IPS DF 6.9 (cell line): ENCODE measurements at regions not wholly inside any gene's neighbourhood (a gene's known extent, or its start where the extent isn't known, plus 50 kb on each side); places are given as distances from the start of the nearest gene placed in this dataset.
"Not testable (repeated sequence)": the region's sequence is repeated elsewhere in the genome, so short reads cannot be mapped to it uniquely, and the experiment has no call there.

Experiments used
- DNase-seq: peaks from one replicate; pipeline ENCODE4 v3.0.0-alpha.2; 2013; ENCODE audit warnings: low read depth, low spot score
- H3K27ac ChIP-seq: one replicate; pipeline ENCODE4 v1.5.1; 2013; ENCODE audit warnings: low read length, control low read depth
- H3K27me3 ChIP-seq: 2 replicates; pipeline ENCODE4 v1.6.1; 2013; ENCODE audit warnings: mild to moderate bottlenecking, low read length; ENCODE audit not compliant: control insufficient read depth, insufficient read depth
- H3K36me3 ChIP-seq: 2 replicates; pipeline ENCODE4 v1.6.1; 2013; ENCODE audit warnings: low read length; ENCODE audit not compliant: control insufficient read depth, insufficient read depth
- H3K4me1 ChIP-seq: 2 replicates; pipeline ENCODE4 v1.6.1; 2013; ENCODE audit warnings: low read length; ENCODE audit not compliant: control insufficient read depth, insufficient read depth
- H3K4me3 ChIP-seq: 2 replicates; pipeline ENCODE4 v1.5.1; 2013; ENCODE audit warnings: mild to moderate bottlenecking, low read length
- H3K9me3 ChIP-seq: 2 replicates; pipeline ENCODE4 v1.6.1; 2013; ENCODE audit warnings: low read length, inconsistent platforms; ENCODE audit not compliant: control insufficient read depth, insufficient read depth
- WGBS: extraction: QIAGEN DNeasy Blood & Tissue Kit; methylation state at CpG from one replicate; pipeline ENCODE4 v1.1.7; 2013; ENCODE audit warnings: mixed read lengths, missing lambda C conversion rate; ENCODE audit not compliant: insufficient read length, insufficient coverage; 5-methylcytosine and 5-hydroxymethylcytosine counted together

DNA sequence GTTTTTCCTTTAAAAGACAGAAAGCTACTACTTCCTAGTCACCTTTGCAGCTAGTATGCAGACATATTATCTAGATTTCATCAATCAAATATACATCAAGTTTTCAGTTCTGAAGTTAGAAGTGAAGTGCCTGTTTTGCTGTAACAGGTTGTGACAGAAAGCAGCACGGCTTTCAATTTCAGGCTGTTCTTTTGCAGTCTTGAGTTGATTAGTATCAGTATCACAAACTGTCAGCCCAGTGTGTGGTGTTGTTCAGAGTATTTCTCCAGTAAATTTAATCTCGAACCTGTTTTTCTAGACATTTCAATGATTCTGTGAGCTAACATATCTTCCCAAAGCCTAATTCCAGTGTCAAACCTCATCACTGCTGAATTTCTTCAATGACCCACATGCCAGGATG is 1050.8 kb downstream of the DIPK2A start:
- WGBS = no CpG with 5 or more reads among the region's 2 CpGs
- Histone ChIP-seq H3K9me3 (no peaks in the 10 kb centered on the region), H3K36me3 (no peaks in the 10 kb centered on the region)

DNA sequence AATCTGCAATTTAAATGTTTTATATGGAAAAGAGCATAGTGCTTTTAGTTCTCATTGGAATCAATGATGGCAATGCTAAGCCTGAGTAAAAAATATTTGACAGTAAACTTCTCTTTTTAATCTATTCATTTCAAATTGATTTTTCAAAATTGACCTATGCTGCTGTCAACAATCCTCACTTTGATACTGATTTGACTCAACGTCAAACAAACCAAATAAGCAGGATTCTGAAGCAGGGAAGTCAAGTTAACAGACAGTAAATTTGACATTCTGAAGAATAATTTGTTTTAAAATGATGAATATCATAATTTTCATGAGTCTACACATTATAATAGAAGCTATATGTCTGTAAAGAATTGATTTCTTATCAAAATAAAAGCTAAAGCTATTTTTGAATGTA is 1053.1 kb downstream of the DIPK2A start:
- DNase-seq = no peak
- no peaks in the 10 kb centered on the region for H3K4me1 ChIP-seq
- H3K27ac ChIP-seq = no peak overlapping the region
- no peaks in the 10 kb centered on the region for H3K9me3 ChIP-seq
- WGBS = no CpG with 5 or more reads among the region's 1 CpG
- no peaks in the 10 kb centered on the region for H3K27me3 ChIP-seq
- H3K36me3 ChIP-seq = no peaks in the 10 kb centered on the region
- H3K4me3 ChIP-seq = no peak overlapping the region

More for the DNA sequence above, 1050.8 kb downstream of the DIPK2A start:
- Histone ChIP-seq H3K4me1 (no peaks in the 10 kb centered on the region), H3K27ac (no peak overlapping the region), H3K27me3 (no peaks in the 10 kb centered on the region), H3K4me3 (no peak overlapping the region)
- DNase-seq = no peak

DNA sequence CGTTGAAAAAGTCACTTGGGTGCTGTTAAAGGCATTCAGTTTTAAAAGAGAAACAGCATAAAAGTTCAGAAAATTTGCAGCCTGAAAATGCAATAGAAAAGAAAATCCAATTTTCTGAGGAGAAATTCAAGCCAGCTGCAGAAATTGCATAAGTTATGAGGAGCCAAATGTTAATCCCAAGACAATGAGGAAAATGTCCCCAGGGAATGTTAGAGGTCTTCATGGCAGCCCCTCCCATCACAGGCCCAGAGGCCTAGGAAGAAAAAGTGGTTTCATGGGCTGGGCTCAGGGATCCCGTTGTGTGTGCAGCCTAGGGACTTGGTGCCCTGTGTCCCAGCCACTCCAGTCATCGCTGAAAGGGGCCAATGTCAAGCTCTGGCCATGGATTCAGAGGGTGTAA is 1055.6 kb downstream of the DIPK2A start:
- H3K9me3 ChIP-seq, H3K27ac ChIP-seq, H3K27me3 ChIP-seq, DNase-seq, H3K36me3 ChIP-seq, H3K4me1 ChIP-seq, H3K4me3 ChIP-seq: not testable (repeated sequence)
- WGBS = no CpG with 5 or more reads among the region's 3 CpGs

DNA sequence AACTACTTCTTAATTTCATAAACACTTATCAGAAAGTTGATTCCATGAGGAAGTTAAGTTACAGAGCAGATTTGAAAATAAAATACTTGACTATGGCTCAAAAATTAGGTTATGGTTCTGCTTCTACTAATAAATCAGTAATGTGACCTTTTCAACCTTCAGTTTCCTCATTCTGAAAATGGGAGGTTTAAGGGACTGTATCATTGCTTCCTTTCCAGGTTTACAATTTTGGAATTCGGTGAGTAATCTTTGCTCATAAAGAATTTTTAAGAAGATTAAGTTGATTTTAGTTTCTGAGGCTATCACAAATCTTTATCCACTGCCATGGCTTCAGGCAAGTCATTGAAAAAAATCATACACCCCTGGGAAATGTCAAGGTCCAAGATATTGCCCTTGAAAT is 1061.2 kb downstream of the DIPK2A start:
- Histone ChIP-seq H3K4me3 (no peak overlapping the region), H3K9me3 (no peaks in the 10 kb centered on the region), H3K4me1 (no peaks in the 10 kb centered on the region), H3K27ac (no peak overlapping the region), H3K36me3 (no peaks in the 10 kb centered on the region), H3K27me3 (no peaks in the 10 kb centered on the region)
- no peak for DNase-seq
- WGBS = no CpG with 5 or more reads among the region's 1 CpG

DNA sequence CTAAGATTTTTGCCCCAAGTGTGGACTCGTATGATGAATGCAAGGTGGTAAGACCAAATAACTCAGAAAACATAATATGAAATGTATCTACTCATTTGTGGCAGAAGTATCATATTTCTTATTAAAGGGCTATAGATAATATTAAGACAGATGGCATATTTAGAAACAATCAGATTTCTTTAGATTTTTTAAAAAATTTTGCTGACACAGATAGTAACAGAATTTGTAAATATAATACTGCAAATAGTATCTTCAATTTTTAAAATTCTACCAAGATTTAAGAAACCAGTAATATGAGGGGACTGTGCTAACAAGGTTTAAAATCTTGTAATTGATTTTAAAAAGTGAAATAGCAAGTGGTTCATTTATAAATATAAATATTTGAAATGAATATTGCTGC is 1064.1 kb downstream of the DIPK2A start:
- no CpG with 5 or more reads among the region's 1 CpG for WGBS
- no peak overlapping the region for H3K27ac ChIP-seq
- no peak for DNase-seq

DNA sequence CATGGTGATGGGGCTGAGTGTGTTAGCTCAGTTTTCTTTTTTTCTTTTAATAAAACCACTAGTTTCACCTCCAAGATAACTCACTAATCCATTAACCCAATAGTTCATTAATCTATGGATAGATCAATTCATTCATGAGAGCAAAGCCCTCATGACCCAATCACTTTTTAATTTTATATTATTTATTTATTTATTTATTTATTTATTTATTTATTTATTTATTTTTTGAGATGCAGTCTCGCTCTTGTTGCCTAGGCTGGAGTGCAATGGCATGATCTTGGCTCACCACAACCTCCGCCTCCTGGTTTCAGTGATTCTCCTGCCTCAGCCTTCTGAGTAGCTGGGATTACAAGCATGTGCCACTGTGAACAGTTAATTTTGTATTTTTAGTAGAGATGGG is 1082.4 kb downstream of the DIPK2A start:
- not testable (repeated sequence) for H3K4me3 ChIP-seq, H3K27me3 ChIP-seq, DNase-seq, H3K27ac ChIP-seq, H3K36me3 ChIP-seq, H3K9me3 ChIP-seq, H3K4me1 ChIP-seq
- no CpG with 5 or more reads among the region's 2 CpGs for WGBS

More for the DNA sequence above, 1064.1 kb downstream of the DIPK2A start:
- Histone ChIP-seq H3K27me3 (no peaks in the 10 kb centered on the region), H3K36me3 (no peaks in the 10 kb centered on the region), H3K9me3 (no peaks in the 10 kb centered on the region), H3K4me3 (no peak overlapping the region), H3K4me1 (no peaks in the 10 kb centered on the region)

DNA sequence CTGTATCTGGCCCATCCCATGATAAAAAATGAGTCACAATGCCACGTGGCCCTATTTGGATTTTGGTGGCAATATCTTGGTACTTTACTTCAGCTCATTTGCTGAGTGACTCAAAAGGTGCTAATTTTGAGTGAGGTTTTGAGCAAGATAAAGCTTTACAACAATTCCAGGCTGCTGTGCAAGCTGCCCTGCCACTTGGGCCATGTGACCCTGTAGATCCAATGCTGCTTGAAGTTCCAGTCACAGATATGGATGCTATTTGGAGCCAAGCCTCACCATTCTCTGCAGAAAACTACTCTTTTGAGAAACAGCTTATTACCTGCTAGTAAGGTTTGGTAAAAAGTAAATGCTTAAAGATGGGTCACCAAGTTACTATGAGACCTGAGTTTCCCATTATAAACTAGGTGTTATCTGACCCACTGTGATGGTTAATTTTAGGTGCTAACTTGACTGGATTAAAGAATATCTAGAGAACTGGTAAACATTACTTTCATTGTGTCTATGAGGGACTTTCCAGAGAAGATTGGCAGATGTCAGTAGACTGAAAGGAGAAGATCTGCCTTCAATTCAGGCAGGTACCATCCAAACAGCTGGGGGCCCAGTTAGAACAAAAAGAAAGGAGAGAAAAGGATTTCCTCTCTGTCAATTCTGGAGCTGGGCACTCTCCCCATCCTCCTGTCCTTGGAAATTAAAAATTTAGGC is 1083.9 kb downstream of the DIPK2A start:
- no peaks in the 10 kb centered on the region for H3K36me3 ChIP-seq
- H3K9me3 ChIP-seq = no peaks in the 10 kb centered on the region
- H3K27me3 ChIP-seq = no peaks in the 10 kb centered on the region
- no peaks in the 10 kb centered on the region for H3K4me1 ChIP-seq
- no peak overlapping the region for H3K27ac ChIP-seq
- WGBS = no CpG with 5 or more reads among the region's 1 CpG
- DNase-seq = no peak
- no peak overlapping the region for H3K4me3 ChIP-seq

DNA sequence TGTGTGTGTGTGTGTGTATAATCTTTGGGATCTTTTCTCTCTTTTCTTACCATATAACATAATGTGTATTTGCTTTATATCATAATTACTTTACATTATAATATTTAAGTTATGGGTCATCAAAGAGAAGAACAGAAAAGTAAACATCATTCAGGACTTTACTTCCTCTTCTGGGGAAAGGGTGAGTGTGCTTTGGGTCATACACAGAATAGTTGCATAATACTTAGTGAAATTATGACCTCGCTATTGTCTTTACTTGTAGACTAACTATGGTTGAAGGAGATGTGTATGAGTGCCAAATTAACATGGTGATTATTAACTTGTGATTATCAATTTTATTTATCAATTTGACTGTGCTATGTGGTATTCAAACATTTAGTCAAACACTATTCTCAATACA is 1086.9 kb downstream of the DIPK2A start:
- Histone ChIP-seq H3K4me3 (no peak overlapping the region), H3K4me1 (no peaks in the 10 kb centered on the region), H3K27me3 (no peaks in the 10 kb centered on the region), H3K9me3 (peaks cover 4% of the 10 kb centered on the region), H3K36me3 (0 out of 2 replicates have a peak, but pooled peaks cover 2% of the 10 kb centered on the region), H3K27ac (no peak overlapping the region)
- DNase-seq = no peak
- WGBS = no CpG with 5 or more reads among the region's 1 CpG

DNA sequence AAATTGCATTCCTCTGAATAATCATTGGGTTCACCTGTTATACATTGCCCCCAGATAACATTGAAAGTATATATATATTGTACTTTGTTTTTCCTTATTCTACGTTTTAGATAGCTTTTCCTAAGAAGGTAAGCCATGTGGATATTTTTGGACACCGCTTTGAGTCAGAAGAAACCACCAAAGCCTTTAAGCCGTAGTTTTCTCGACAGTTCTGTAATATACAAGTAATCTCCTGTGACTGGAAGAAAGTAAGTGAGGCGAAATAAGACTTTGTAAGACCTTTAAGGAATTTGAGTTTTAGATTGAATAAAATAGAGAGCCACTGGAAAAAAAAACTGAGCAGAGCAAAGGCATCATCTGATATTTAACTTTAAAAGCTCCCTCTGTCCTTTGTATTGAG is 1092.0 kb downstream of the DIPK2A start:
- H3K4me3 ChIP-seq = no peak overlapping the region
- no peaks in the 10 kb centered on the region for H3K4me1 ChIP-seq
- WGBS = no CpG with 5 or more reads among the region's 5 CpGs
- no peak for DNase-seq
- H3K36me3 ChIP-seq = 0 out of 2 replicates have a peak, but pooled peaks cover 2% of the 10 kb centered on the region
- peaks cover 4% of the 10 kb centered on the region for H3K9me3 ChIP-seq
- H3K27me3 ChIP-seq = no peaks in the 10 kb centered on the region
- no peak overlapping the region for H3K27ac ChIP-seq

DNA sequence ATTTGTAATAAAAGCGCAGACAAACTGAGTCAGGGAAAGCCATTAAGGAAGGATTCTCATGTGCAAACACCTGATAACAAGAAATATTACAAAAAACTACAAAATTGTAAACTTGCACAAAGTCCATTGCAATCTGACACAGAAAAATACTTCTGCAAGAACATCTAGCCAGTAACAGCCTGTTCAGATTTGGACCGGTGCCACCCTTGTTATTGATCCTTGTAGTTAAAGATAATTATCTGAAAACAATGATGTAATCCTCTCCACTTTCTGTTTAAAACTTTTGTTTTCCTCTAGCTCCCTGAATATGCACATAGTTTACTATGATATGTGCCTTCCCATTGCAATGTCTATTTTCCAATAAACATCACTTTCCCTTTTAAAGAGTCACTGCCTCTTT is 1090.2 kb downstream of the PLOD2 start:
- WGBS = no CpG with 5 or more reads among the region's 2 CpGs
- H3K27me3 ChIP-seq = no peaks in the 10 kb centered on the region
- H3K36me3 ChIP-seq = no peaks in the 10 kb centered on the region
- DNase-seq = no peak
- no peak overlapping the region for H3K4me3 ChIP-seq
- no peaks in the 10 kb centered on the region; the same call in 1 of the 2 replicates for H3K9me3 ChIP-seq
- no peak overlapping the region for H3K27ac ChIP-seq
- no peaks in the 10 kb centered on the region for H3K4me1 ChIP-seq

DNA sequence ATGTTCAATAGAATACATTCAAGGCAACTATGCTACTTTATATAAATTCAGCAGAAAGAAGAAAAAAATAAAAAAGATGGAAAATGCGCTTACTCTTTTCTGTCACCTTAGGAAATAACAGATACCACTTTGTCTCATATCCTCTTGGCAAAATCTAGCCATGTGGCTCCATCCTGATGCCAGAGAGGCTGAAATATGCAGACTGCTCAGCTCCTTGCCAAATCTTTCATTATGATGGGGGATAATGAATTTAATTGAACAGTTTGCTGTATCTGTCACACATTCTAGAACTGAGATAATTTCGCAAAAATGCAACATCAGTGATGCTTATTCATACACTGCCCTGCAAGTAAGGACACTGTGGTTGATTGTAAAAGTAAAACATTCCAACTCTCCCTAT is 1081.5 kb downstream of the PLOD2 start:
- Histone ChIP-seq H3K9me3 (no peaks in the 10 kb centered on the region), H3K4me1 (no peaks in the 10 kb centered on the region), H3K4me3 (no peak overlapping the region), H3K36me3 (no peaks in the 10 kb centered on the region), H3K27me3 (no peaks in the 10 kb centered on the region), H3K27ac (no peak overlapping the region)
- no peak for DNase-seq
- WGBS = no CpG with 5 or more reads among the region's 2 CpGs
